SH-SY5Y (cell line): ENCODE measurements at regions not wholly inside any gene's neighbourhood (a gene's known extent, or its start where the extent isn't known, plus 50 kb on each side); places are given as distances from the start of the nearest gene placed in this dataset.

Source experiments
- GATA2 ChIP-seq: IDR thresholded peaks from 2 replicates; pipeline ENCODE4 v1.6.1; 2011; ENCODE audit warnings: mild to moderate bottlenecking, low read depth, low read length
- GATA3 ChIP-seq: IDR thresholded peaks from 2 replicates; pipeline ENCODE4 v1.6.1; 2011; ENCODE audit warnings: low read depth, mild to moderate bottlenecking, low read length, moderate library complexity

DNA sequence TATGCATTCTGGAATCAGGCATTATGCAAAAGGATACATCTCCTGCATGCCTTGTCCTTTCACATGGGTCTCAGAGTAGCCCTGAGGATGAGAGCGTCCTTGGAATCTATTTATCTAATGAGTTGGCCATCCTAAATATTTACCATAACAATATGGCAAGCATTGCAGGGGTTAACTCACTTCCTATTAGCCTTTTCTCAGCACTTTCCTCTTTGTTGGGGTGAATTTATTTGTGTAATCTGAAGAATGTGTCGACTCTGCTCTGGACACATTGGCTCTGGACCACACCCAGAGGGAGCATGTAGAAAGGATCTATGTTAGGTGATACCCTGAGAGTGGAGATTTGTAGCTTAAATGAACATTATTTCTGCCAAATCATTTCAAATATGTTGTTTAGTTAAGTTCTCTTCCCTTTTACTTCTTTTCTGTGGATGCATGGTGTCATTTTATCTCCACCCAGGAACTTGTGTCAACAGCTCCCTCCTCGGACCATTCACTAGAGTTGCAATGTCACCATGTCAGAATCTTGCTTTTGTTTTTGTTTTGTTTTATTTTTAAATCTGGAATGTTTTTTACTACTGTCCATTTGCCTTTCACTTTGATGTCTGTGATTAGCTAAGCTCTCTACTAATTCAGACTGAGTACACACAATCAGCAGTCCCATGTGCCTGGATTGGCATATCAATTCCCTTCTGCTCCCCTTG is 757.0 kb upstream of the MMS22L start:
- no peak for TF ChIP-seq GATA3
- no peak for TF ChIP-seq GATA2
